Fibroblast of lung (primary cell): ENCODE measurements at regions not wholly inside any gene's neighbourhood (a gene's known extent, or its start where the extent isn't known, plus 50 kb on each side); places are given as distances from the start of the nearest gene placed in this dataset.

Source experiments
- CTCF ChIP-seq, 2 donors: IDR thresholded peaks in 1 of 2; conservative IDR thresholded peaks in 1 of 2; 1 replicate in 1 of 2; 2 replicates in 1 of 2; pipeline ENCODE4 v1.5.1; 2011 to 2012; ENCODE audit warnings: low read length in 2 of 2, control low read depth in 1 of 2, inconsistent platforms in 1 of 2, low read depth in 1 of 2, mild to moderate bottlenecking in 1 of 2
- EZH2 ChIP-seq: IDR thresholded peaks from 2 replicates; pipeline ENCODE4 v1.5.1; 2012; ENCODE audit warnings: low read length, control low read depth, mild to moderate bottlenecking; ENCODE audit errors: missing control alignments

- TF ChIP-seq CTCF (conservative IDR thresholded peaks at IDR 0.05 in 1 of 2, IDR thresholded peaks at IDR 0.05 in 1 of 2; ENCODE audit: low read depth in 1 of 2, low read length in 2 of 2) (no peak), EZH2 (no peak)
Measured at GRCh38 chr13:59442944-59443486, 720.7 kb downstream of the DIAPH3 start.
